Keratinocyte (primary cell): ENCODE measurements at regions not wholly inside any gene's neighbourhood (a gene's known extent, or its start where the extent isn't known, plus 50 kb on each side); places are given as distances from the start of the nearest gene placed in this dataset.

ENCODE experiments used
- DNase-seq: peaks from one replicate; pipeline ENCODE4 v3.0.0-alpha.2; 2011; ENCODE audit warnings: low read depth, missing footprints, low spot score
- FAIRE-seq: peaks from 2 replicates; lab custom pipeline; 2011; peaks lifted over from hg19 to GRCh38; lab: Jason Lieb, UNC
- H2AFZ ChIP-seq: 2 replicates; pipeline ENCODE4 v1.6.0; 2012; ENCODE audit warnings: low read length, control low read depth, inconsistent platforms; ENCODE audit not compliant: control insufficient read depth
- H3K27ac ChIP-seq: 2 replicates; pipeline ENCODE4 v1.5.1; 2011; ENCODE audit warnings: low read length; ENCODE audit not compliant: control insufficient read depth, insufficient read depth
- H3K27me3 ChIP-seq: 3 replicates; pipeline ENCODE4 v1.6.0; 2011; ENCODE audit warnings: low read length; ENCODE audit not compliant: control insufficient read depth, insufficient read depth; ENCODE audit errors: extremely low read depth
- H3K36me3 ChIP-seq, 2 experiments: 2 replicates in 1 of 2; 3 replicates in 1 of 2; pipeline ENCODE4 v1.5.1; 2011; ENCODE audit warnings: low read length in 2 of 2, mild to moderate bottlenecking in 1 of 2; ENCODE audit not compliant: control insufficient read depth in 2 of 2, insufficient read depth in 2 of 2; ENCODE audit errors: extremely low read depth in 1 of 2
- H3K4me1 ChIP-seq: 3 replicates; pipeline ENCODE4 v1.5.1; 2011; ENCODE audit warnings: low read length; ENCODE audit not compliant: control insufficient read depth, insufficient read depth; ENCODE audit errors: extremely low read depth
- H3K4me2 ChIP-seq: 3 replicates; pipeline ENCODE4 v1.6.0; 2011; ENCODE audit warnings: low read depth, low read length; ENCODE audit not compliant: control insufficient read depth, insufficient read depth; ENCODE audit errors: extremely low read depth
- H3K4me3 ChIP-seq, 3 experiments: fragments of 200-600 bp in 1 of 3; sonication (generic) in 1 of 3; 2 replicates in 2 of 3; 3 replicates in 1 of 3; pipeline ENCODE4 v1.5.1; 2011 to 2016; ENCODE audit warnings: low read length in 3 of 3, mild to moderate bottlenecking in 3 of 3, control low read depth in 2 of 3, inconsistent platforms in 1 of 3, low read depth in 1 of 3, mixed read lengths in 1 of 3, mixed run types in 1 of 3, moderate library complexity in 1 of 3; ENCODE audit not compliant: control insufficient read depth in 2 of 3, insufficient read depth in 2 of 3; ENCODE audit errors: extremely low read depth in 1 of 3
- H3K79me2 ChIP-seq: 2 replicates; pipeline ENCODE4 v1.6.0; 2012; ENCODE audit warnings: low read length; ENCODE audit not compliant: control insufficient read depth, insufficient read depth
- H3K9ac ChIP-seq: 3 replicates; pipeline ENCODE4 v1.6.0; 2011; ENCODE audit warnings: low read length; ENCODE audit not compliant: control insufficient read depth, insufficient read depth; ENCODE audit errors: extremely low read depth
- H3K9me1 ChIP-seq: 3 replicates; pipeline ENCODE4 v1.6.0; 2011; ENCODE audit warnings: low read length; ENCODE audit not compliant: control insufficient read depth, insufficient read depth; ENCODE audit errors: extremely low read depth
- H3K9me3 ChIP-seq: 2 replicates; pipeline ENCODE4 v1.5.1; 2012; ENCODE audit warnings: low read depth, low read length; ENCODE audit not compliant: control insufficient read depth
- H4K20me1 ChIP-seq: 3 replicates; pipeline ENCODE4 v1.6.0; 2011; ENCODE audit warnings: low read length; ENCODE audit not compliant: control insufficient read depth, insufficient read depth; ENCODE audit errors: extremely low read depth
- EZH2 ChIP-seq: IDR thresholded peaks from one replicate; pipeline ENCODE4 v1.6.1; 2012; ENCODE audit warnings: inconsistent platforms, mild to moderate bottlenecking, low read length, moderate library complexity
- dilution Hi-C: fragments of 300-500 bp; cut with MboI; formaldehyde crosslinking; loops from one replicate; pipeline ENCODE4 v1.7.0; 2020; ENCODE audit warnings: low sequenced_read_pairs; ENCODE audit not compliant: extremely low pct_ligation_motif_present
- TF ChIP-seq, protein P1 (sequence below), 3 experiments: IDR thresholded peaks in 1 of 3; conservative IDR thresholded peaks in 1 of 3; optimal IDR thresholded peaks in 1 of 3; 2 replicates in 2 of 3; 3 replicates in 1 of 3; pipeline versions ENCODE3 to v1.5.1; 2011; ENCODE audit warnings: low read length in 3 of 3, mild to moderate bottlenecking in 3 of 3, moderate library complexity in 2 of 3, control low read depth in 1 of 3, inconsistent platforms in 1 of 3; ENCODE audit not compliant: insufficient read depth in 2 of 3; ENCODE audit errors: extremely low read depth in 1 of 3

- Histone ChIP-seq H3K79me2 (no peaks in the 10 kb centered on the region), H3K27me3 (no peaks in the 10 kb centered on the region), H3K9me1 (no peaks in the 10 kb centered on the region), H3K4me2 (no peak overlapping the region), H3K9me3 (no peaks in the 10 kb centered on the region), H3K36me3 (no peaks in the 10 kb centered on the region), H4K20me1 (no peaks in the 10 kb centered on the region), H3K9ac (no peak overlapping the region), H3K4me1 (peaks cover 21% of the 10 kb centered on the region), H3K27ac (no peak overlapping the region), H2AFZ (peak overlapping the region; percentile 20), H3K4me3 (no peak overlapping the region)
- DNase-seq (no peak), FAIRE-seq (no peak)
- TF ChIP-seq, protein P1, sequence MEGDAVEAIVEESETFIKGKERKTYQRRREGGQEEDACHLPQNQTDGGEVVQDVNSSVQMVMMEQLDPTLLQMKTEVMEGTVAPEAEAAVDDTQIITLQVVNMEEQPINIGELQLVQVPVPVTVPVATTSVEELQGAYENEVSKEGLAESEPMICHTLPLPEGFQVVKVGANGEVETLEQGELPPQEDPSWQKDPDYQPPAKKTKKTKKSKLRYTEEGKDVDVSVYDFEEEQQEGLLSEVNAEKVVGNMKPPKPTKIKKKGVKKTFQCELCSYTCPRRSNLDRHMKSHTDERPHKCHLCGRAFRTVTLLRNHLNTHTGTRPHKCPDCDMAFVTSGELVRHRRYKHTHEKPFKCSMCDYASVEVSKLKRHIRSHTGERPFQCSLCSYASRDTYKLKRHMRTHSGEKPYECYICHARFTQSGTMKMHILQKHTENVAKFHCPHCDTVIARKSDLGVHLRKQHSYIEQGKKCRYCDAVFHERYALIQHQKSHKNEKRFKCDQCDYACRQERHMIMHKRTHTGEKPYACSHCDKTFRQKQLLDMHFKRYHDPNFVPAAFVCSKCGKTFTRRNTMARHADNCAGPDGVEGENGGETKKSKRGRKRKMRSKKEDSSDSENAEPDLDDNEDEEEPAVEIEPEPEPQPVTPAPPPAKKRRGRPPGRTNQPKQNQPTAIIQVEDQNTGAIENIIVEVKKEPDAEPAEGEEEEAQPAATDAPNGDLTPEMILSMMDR (optimal IDR thresholded peaks at IDR 0.05 in 1 of 3, IDR thresholded peaks at IDR 0.05 in 1 of 3, conservative IDR thresholded peaks at IDR 0.05 in 1 of 3; ENCODE audit: extremely low read depth in 1 of 3, insufficient read depth in 2 of 3, low read length in 3 of 3): no peak
- no peak for TF ChIP-seq EZH2
- dilution Hi-C loops: no loop called here
These were observed 497.0 kb upstream of the TUSC1 start for GRCh38 chr9:26175264-26175663.

DNA sequence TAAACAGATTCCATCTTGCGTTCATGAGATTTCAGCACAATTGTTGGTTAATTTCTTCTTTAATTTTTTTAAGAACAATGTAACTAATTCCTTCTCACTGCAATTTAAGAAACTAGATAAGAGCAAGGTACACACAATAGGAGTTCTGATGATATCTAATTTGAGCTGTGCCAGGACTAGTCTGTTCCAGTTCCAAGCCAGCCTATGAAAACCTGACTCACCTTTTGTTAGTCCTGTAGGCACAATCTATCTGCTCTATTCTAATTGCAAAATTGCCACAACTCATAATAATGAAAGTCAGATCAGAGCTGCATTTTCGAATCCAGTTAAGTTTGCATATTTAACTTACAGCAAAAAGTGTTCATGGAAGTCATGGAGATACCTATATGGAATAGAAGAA is 494.1 kb upstream of the TUSC1 start:
- peak overlapping the region; percentile 20 for H3K27ac ChIP-seq
- H3K9me3 ChIP-seq: no peaks in the 10 kb centered on the region
- H3K4me3 ChIP-seq: peak overlapping the region in 1 of 3 experiments; percentile 29
- peak overlapping the region; percentile 58 for H3K4me2 ChIP-seq
- no peak for DNase-seq
- TF ChIP-seq EZH2: no peak
- TF ChIP-seq, protein P1 (optimal IDR thresholded peaks at IDR 0.05 in 1 of 3, IDR thresholded peaks at IDR 0.05 in 1 of 3, conservative IDR thresholded peaks at IDR 0.05 in 1 of 3; ENCODE audit: extremely low read depth in 1 of 3, insufficient read depth in 2 of 3, low read length in 3 of 3): no peak
- dilution Hi-C loops: no loop called here
- no peaks in the 10 kb centered on the region for H3K36me3 ChIP-seq
- peak overlapping the region; percentile 62 for H2AFZ ChIP-seq
- peaks cover 30% of the 10 kb centered on the region for H3K4me1 ChIP-seq
- H3K79me2 ChIP-seq: no peaks in the 10 kb centered on the region
- H3K27me3 ChIP-seq: no peaks in the 10 kb centered on the region
- peak; percentile 89 for FAIRE-seq
- no peaks in the 10 kb centered on the region for H4K20me1 ChIP-seq
- no peaks in the 10 kb centered on the region for H3K9me1 ChIP-seq
- no peak overlapping the region for H3K9ac ChIP-seq
